ENCODE measurements at regions not wholly inside any gene's neighbourhood (a gene's known extent, or its start where the extent isn't known, plus 50 kb on each side); places are given as distances from the start of the nearest gene placed in this dataset.

DNA sequence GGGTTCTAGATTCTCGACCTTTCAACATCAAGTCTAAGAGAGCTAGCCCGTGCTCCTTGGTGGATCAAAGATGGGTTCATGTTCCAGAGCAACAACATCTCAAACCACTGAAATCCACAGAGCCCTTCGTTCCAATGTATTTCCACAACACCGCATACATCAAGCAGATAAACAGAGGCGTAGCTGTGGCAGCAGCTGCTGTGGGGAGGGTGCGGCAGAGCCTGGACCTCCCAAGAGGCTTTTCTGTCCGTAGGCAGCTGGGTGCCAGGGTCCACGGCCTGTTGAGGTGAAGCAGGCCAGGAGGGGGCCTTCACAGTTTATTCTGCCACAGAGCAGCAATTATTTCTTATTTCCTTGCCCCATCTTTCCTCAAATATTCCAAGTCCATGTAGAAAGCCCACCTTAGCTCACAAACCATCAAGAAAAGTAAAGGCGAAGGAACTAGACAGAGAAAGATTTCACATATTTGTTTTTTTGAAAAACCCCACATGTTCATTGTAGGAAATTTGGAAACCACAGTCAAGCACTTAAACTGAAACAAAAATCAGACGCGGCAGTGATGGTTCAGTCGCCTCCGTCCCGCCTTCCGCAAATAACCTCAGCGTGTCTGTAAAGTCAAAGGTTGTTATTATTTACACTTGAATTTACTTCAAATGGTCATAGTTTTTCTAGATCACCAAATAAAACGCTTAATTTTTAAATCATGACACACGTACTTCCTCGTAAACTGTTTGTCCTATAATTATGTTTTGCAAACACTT, 144.6 kb upstream of the FOXF1 start:
- Mint-ChIP-seq H3K27me3 (ENCODE audit: insufficient read depth, unreplicated experiment) (peaks cover 38% of the 10 kb centered on the region), H3K4me1 (ENCODE audit: low read depth, unreplicated experiment) (no peaks in the 10 kb centered on the region)

DNA sequence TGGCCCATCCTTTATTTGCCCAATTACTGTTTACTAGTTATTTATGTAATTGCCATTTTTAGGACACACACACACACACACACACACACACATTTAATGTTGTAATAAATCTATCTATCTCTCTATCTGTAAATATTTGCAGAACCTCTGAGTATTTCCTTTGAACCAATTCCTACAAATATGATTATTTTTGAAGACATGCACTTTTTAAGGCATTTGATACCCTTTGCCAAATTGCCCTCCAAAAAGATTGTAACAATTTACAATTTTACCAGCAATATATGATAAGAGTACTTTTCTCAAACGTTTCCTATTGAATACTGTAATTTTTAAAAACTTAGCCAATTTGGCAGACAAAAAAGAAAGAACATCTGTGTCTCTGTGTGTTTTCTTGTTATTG, 143.8 kb upstream of the FOXF1 start:
- DNase-seq: no peak

More for the DNA sequence above, 144.6 kb upstream of the FOXF1 start:
- ChIA-PET POLR2A (no interaction called here), CTCF (no interaction called here)
- intact Hi-C loops (cut with micrococcal nuclease; ENCODE audit: unreplicated experiment): no loop called here
- Histone ChIP-seq H3K4me3 (ENCODE audit: low read depth, low read length) (no peak overlapping the region), H3K9me3 (no peaks in the 10 kb centered on the region), H3K27me3 (replicated peaks; ENCODE audit: control insufficient read depth, insufficient read depth, low read length) (no peaks in the 10 kb centered on the region; the same call in 1 of the 2 replicates), H3K36me3 (ENCODE audit: control insufficient read depth, insufficient read depth, low read length) (no peaks in the 10 kb centered on the region), H3K4me1 (no peaks in the 10 kb centered on the region)
- Mint-ChIP-seq H3K9me3 (ENCODE audit: unreplicated experiment) (no peaks in the 10 kb centered on the region), H3K36me3 (ENCODE audit: insufficient read depth, unreplicated experiment) (no peaks in the 10 kb centered on the region), H3K27ac (ENCODE audit: unreplicated experiment) (no peak overlapping the region), H3K4me3 (ENCODE audit: unreplicated experiment) (no peak overlapping the region)
- TF ChIP-seq, protein P1, sequence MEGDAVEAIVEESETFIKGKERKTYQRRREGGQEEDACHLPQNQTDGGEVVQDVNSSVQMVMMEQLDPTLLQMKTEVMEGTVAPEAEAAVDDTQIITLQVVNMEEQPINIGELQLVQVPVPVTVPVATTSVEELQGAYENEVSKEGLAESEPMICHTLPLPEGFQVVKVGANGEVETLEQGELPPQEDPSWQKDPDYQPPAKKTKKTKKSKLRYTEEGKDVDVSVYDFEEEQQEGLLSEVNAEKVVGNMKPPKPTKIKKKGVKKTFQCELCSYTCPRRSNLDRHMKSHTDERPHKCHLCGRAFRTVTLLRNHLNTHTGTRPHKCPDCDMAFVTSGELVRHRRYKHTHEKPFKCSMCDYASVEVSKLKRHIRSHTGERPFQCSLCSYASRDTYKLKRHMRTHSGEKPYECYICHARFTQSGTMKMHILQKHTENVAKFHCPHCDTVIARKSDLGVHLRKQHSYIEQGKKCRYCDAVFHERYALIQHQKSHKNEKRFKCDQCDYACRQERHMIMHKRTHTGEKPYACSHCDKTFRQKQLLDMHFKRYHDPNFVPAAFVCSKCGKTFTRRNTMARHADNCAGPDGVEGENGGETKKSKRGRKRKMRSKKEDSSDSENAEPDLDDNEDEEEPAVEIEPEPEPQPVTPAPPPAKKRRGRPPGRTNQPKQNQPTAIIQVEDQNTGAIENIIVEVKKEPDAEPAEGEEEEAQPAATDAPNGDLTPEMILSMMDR (IDR thresholded peaks at IDR 0.05; ENCODE audit: insufficient read depth in 1 of 2, low read depth in 1 of 2, low read length in 1 of 2, severe bottlenecking in 1 of 2, unreplicated experiment in 1 of 2): no peak
- no peak for DNase-seq
- no TSS peak for BruUV-seq (replicated peaks)

GRCh38 chr16:86367291-86368072, 142.8 kb upstream of the FOXF1 start:
- Histone ChIP-seq H3K27me3 (replicated peaks; ENCODE audit: control insufficient read depth, insufficient read depth, low read length) (no peaks in the 10 kb centered on the region; the same call in 1 of the 2 replicates), H3K4me1 (no peaks in the 10 kb centered on the region), H3K36me3 (ENCODE audit: control insufficient read depth, insufficient read depth, low read length) (no peaks in the 10 kb centered on the region), H3K4me3 (ENCODE audit: low read depth, low read length) (no peak overlapping the region), H3K9me3 (0 out of 2 replicates have a peak, but pooled peaks cover 4% of the 10 kb centered on the region)
- H3K36me3 Mint-ChIP-seq (ENCODE audit: insufficient read depth, unreplicated experiment): peaks cover 6% of the 10 kb centered on the region
- intact Hi-C loops (cut with micrococcal nuclease; ENCODE audit: unreplicated experiment): no loop called here
- DNase-seq: no peak
- TF ChIP-seq, protein P1 (IDR thresholded peaks at IDR 0.05; ENCODE audit: insufficient read depth in 1 of 2, low read depth in 1 of 2, low read length in 1 of 2, severe bottlenecking in 1 of 2, unreplicated experiment in 1 of 2): no peak
- no peaks in the 10 kb centered on the region for H3K4me1 Mint-ChIP-seq (ENCODE audit: low read depth, unreplicated experiment)
- no peak overlapping the region for H3K27ac Mint-ChIP-seq (ENCODE audit: unreplicated experiment)
- peaks cover 27% of the 10 kb centered on the region for H3K27me3 Mint-ChIP-seq (ENCODE audit: insufficient read depth, unreplicated experiment)
- no peaks in the 10 kb centered on the region for H3K9me3 Mint-ChIP-seq (ENCODE audit: unreplicated experiment)
- H3K4me3 Mint-ChIP-seq (ENCODE audit: unreplicated experiment): no peak overlapping the region
- ChIA-PET CTCF (no interaction called here), POLR2A (no interaction called here)
- no TSS peak for BruUV-seq (replicated peaks)

More for the DNA sequence above, 143.8 kb upstream of the FOXF1 start:
- BruUV-seq (replicated peaks): no TSS peak
- no peaks in the 10 kb centered on the region; the same call in 1 of the 2 replicates for H3K27me3 ChIP-seq (replicated peaks; ENCODE audit: control insufficient read depth, insufficient read depth, low read length)
- Mint-ChIP-seq H3K9me3 (ENCODE audit: unreplicated experiment) (no peaks in the 10 kb centered on the region), H3K36me3 (ENCODE audit: insufficient read depth, unreplicated experiment) (peaks cover 6% of the 10 kb centered on the region), H3K27ac (ENCODE audit: unreplicated experiment) (no peak overlapping the region), H3K4me1 (ENCODE audit: low read depth, unreplicated experiment) (no peaks in the 10 kb centered on the region), H3K4me3 (ENCODE audit: unreplicated experiment) (no peak overlapping the region), H3K27me3 (ENCODE audit: insufficient read depth, unreplicated experiment) (peaks cover 33% of the 10 kb centered on the region)
- ChIA-PET POLR2A (no interaction called here), CTCF (no interaction called here)
- no peak overlapping the region for H3K4me3 ChIP-seq (ENCODE audit: low read depth, low read length)
- intact Hi-C loops (cut with micrococcal nuclease; ENCODE audit: unreplicated experiment): no loop called here
- no peaks in the 10 kb centered on the region for H3K36me3 ChIP-seq (ENCODE audit: control insufficient read depth, insufficient read depth, low read length)
- no peaks in the 10 kb centered on the region for H3K4me1 ChIP-seq
- no peaks in the 10 kb centered on the region for H3K9me3 ChIP-seq
- TF ChIP-seq, protein P1 (IDR thresholded peaks at IDR 0.05; ENCODE audit: insufficient read depth in 1 of 2, low read depth in 1 of 2, low read length in 1 of 2, severe bottlenecking in 1 of 2, unreplicated experiment in 1 of 2): no peak
